HEK293T (cell line): ENCODE measurements at regions not wholly inside any gene's neighbourhood (a gene's known extent, or its start where the extent isn't known, plus 50 kb on each side); places are given as distances from the start of the nearest gene placed in this dataset.

Experiments used
- BHLHE40 ChIP-seq: fragments of 450-650 bp; IDR thresholded peaks from 2 replicates; pipeline ENCODE4 v1.6.1; 2016; ENCODE audit warnings: mild to moderate bottlenecking, moderate library complexity, borderline replicate concordance
- CTBP1 ChIP-seq: fragments of 450-650 bp; IDR thresholded peaks from 2 replicates; pipeline ENCODE4 v1.6.1; 2016; ENCODE audit warnings: borderline replicate concordance
- ELF4 ChIP-seq: fragments of 450-650 bp; IDR thresholded peaks from 2 replicates; pipeline ENCODE4 v1.6.1; 2017; ENCODE audit warnings: antibody characterized with exemption
- FOXK2 ChIP-seq: fragments of 450-650 bp; IDR thresholded peaks from 2 replicates; pipeline ENCODE4 v1.6.1; 2016; ENCODE audit warnings: mild to moderate bottlenecking
- FOXM1 ChIP-seq: fragments of 450-650 bp; IDR thresholded peaks from 2 replicates; pipeline ENCODE4 v1.6.1; 2017; ENCODE audit warnings: mild to moderate bottlenecking, borderline replicate concordance
- HDGF ChIP-seq: fragments of 450-650 bp; IDR thresholded peaks from 2 replicates; pipeline ENCODE4 v1.6.1; 2017; ENCODE audit warnings: antibody characterized with exemption, borderline replicate concordance
- L3MBTL2 ChIP-seq: fragments of 450-650 bp; conservative IDR thresholded peaks from 2 replicates; pipeline ENCODE4 v1.6.1; 2016; ENCODE audit warnings: mild to moderate bottlenecking
- LEF1 ChIP-seq: fragments of 450-650 bp; IDR thresholded peaks from 2 replicates; pipeline ENCODE4 v1.6.1; 2017; ENCODE audit warnings: mild to moderate bottlenecking, borderline replicate concordance
- NFRKB ChIP-seq: fragments of 450-650 bp; IDR thresholded peaks from 2 replicates; pipeline ENCODE4 v1.6.1; 2016; ENCODE audit warnings: mild to moderate bottlenecking, moderate library complexity
- PKNOX1 ChIP-seq: fragments of 450-650 bp; IDR thresholded peaks from 2 replicates; pipeline ENCODE4 v1.6.1; 2016
- SP1 ChIP-seq: fragments of 450-650 bp; IDR thresholded peaks from 2 replicates; pipeline ENCODE4 v1.6.1; 2017
- SUZ12 ChIP-seq: fragments of 450-650 bp; IDR thresholded peaks from 2 replicates; pipeline ENCODE4 v1.6.1; 2016; ENCODE audit warnings: mild to moderate bottlenecking
- TARDBP ChIP-seq: fragments of 450-650 bp; IDR thresholded peaks from 2 replicates; pipeline ENCODE4 v1.6.1; 2016
- ZNF384 ChIP-seq: fragments of 450-650 bp; IDR thresholded peaks from 2 replicates; pipeline ENCODE4 v1.6.1; 2016

GRCh38 chr12:88784166-88784565 is 203.9 kb upstream of the KITLG start:
- TF ChIP-seq FOXM1 (no peak), SP1 (no peak), FOXK2 (no peak), TARDBP (no peak), CTBP1 (no peak), PKNOX1 (no peak), BHLHE40 (no peak), L3MBTL2 (no peak), ELF4 (no peak), HDGF (no peak), NFRKB (no peak), LEF1 (no peak), ZNF384 (no peak), SUZ12 (no peak)
